Hepatocyte (in vitro differentiated cells): ENCODE measurements at regions not wholly inside any gene's neighbourhood (a gene's known extent, or its start where the extent isn't known, plus 50 kb on each side); places are given as distances from the start of the nearest gene placed in this dataset.

Experiments
- EZH2phosphoT487 ChIP-seq: fragments of 200-600 bp; sonication (generic); IDR thresholded peaks from one replicate; pipeline ENCODE4 v1.6.1; 2018; ENCODE audit warnings: antibody characterized with exemption, mild to moderate bottlenecking, low read depth, moderate library complexity; ENCODE audit not compliant: unreplicated experiment, severe bottlenecking
- TF ChIP-seq, protein P1 (sequence below): fragments of 200-600 bp; sonication (generic); IDR thresholded peaks from 2 replicates; pipeline ENCODE4 v1.5.1; 2016; ENCODE audit warnings: antibody characterized with exemption, mild to moderate bottlenecking; ENCODE audit not compliant: poor library complexity

- TF ChIP-seq, protein P1, sequence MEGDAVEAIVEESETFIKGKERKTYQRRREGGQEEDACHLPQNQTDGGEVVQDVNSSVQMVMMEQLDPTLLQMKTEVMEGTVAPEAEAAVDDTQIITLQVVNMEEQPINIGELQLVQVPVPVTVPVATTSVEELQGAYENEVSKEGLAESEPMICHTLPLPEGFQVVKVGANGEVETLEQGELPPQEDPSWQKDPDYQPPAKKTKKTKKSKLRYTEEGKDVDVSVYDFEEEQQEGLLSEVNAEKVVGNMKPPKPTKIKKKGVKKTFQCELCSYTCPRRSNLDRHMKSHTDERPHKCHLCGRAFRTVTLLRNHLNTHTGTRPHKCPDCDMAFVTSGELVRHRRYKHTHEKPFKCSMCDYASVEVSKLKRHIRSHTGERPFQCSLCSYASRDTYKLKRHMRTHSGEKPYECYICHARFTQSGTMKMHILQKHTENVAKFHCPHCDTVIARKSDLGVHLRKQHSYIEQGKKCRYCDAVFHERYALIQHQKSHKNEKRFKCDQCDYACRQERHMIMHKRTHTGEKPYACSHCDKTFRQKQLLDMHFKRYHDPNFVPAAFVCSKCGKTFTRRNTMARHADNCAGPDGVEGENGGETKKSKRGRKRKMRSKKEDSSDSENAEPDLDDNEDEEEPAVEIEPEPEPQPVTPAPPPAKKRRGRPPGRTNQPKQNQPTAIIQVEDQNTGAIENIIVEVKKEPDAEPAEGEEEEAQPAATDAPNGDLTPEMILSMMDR: no peak
- TF ChIP-seq EZH2phosphoT487: no peak
Observed at GRCh38 chr3:22262386-22262785, 511.4 kb upstream of the ZNF385D start.
